WTC11 (cell line): ENCODE measurements at regions not wholly inside any gene's neighbourhood (a gene's known extent, or its start where the extent isn't known, plus 50 kb on each side); places are given as distances from the start of the nearest gene placed in this dataset.

Experiments used
- CTCF ChIP-seq: fragments of 200-600 bp; IDR thresholded peaks from 2 replicates; pipeline ENCODE4 v1.8.0; 2022; ENCODE audit warnings: antibody characterized with exemption
- KAT7 ChIP-seq: sonication (generic); formaldehyde crosslinking; IDR thresholded peaks from 2 replicates; pipeline ENCODE4 v1.8.1; 2023; ENCODE audit warnings: missing genetic modification reagents, mild to moderate bottlenecking, borderline replicate concordance
- MLX ChIP-seq: sonication (generic); formaldehyde crosslinking; IDR thresholded peaks from 2 replicates; pipeline ENCODE4 v1.8.1; 2023; ENCODE audit warnings: mild to moderate bottlenecking, missing genetic modification reagents, moderate library complexity
- SMAD3 ChIP-seq: sonication (generic); formaldehyde crosslinking; IDR thresholded peaks from 2 replicates; pipeline ENCODE4 v1.8.0; 2022; ENCODE audit warnings: missing genetic modification reagents, mild to moderate bottlenecking, borderline replicate concordance
- SP1 ChIP-seq: sonication (generic); formaldehyde crosslinking; conservative IDR thresholded peaks from 2 replicates; pipeline ENCODE4 v1.8.1; 2022; ENCODE audit warnings: missing genetic modification reagents
- TF ChIP-seq, protein P1 (sequence below): sonication (generic); formaldehyde crosslinking; IDR thresholded peaks from 2 replicates; pipeline ENCODE4 v1.8.1; 2022; ENCODE audit warnings: low read depth, missing genetic modification reagents, borderline replicate concordance

GRCh38 chr5:3698412-3698811 is 102.8 kb downstream of the IRX1 start:
- TF ChIP-seq, protein P1, sequence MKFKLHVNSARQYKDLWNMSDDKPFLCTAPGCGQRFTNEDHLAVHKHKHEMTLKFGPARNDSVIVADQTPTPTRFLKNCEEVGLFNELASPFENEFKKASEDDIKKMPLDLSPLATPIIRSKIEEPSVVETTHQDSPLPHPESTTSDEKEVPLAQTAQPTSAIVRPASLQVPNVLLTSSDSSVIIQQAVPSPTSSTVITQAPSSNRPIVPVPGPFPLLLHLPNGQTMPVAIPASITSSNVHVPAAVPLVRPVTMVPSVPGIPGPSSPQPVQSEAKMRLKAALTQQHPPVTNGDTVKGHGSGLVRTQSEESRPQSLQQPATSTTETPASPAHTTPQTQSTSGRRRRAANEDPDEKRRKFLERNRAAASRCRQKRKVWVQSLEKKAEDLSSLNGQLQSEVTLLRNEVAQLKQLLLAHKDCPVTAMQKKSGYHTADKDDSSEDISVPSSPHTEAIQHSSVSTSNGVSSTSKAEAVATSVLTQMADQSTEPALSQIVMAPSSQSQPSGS (CRISPR knock-in tag) = no peak
- TF ChIP-seq KAT7 (CRISPR knock-in tag) (no peak), CTCF (no peak), MLX (CRISPR knock-in tag) (no peak), SMAD3 (CRISPR knock-in tag) (no peak), SP1 (CRISPR knock-in tag) (no peak)
